IMR-90 (cell line): ENCODE measurements at regions not wholly inside any gene's neighbourhood (a gene's known extent, or its start where the extent isn't known, plus 50 kb on each side); places are given as distances from the start of the nearest gene placed in this dataset.

Source experiments
- ATAC-seq: fragments of 200-7000 bp; cut with Tn5 transposase; 2 replicates; pipeline ENCODE4 v1.9.1; 2020; ENCODE audit warnings: low read depth, mild to moderate bottlenecking, moderate library complexity
- BruUV-seq: library from RNA; stranded (reverse); fragments of 400-500 nt; replicated peaks from 2 replicates; lab custom pipeline; 2021; lab: Mats Ljungman, UMichigan
- CTCF ChIA-PET: fragments of 300-600 bp; formaldehyde crosslinking; extraction: SDS; loops from one replicate; lab custom pipeline; 2021; ENCODE audit warnings: antibody characterized with exemption; lab: Yijun Ruan, JAX
- POLR2A ChIA-PET: fragments of 300-600 bp; sonication (Branson Sonifier 250); formaldehyde crosslinking; loops from one replicate; lab custom pipeline; 2022; ENCODE audit warnings: antibody characterized with exemption; ENCODE audit not compliant: unreplicated experiment; lab: Charles Lee
- DNase-seq: peaks from one replicate; pipeline ENCODE4 v3.0.0; 2013
- H2AFZ ChIP-seq: replicated peaks from 2 replicates; pipeline ENCODE3; 2013; ENCODE audit warnings: low read length, mild to moderate bottlenecking; ENCODE audit not compliant: poor library complexity
- H2AK5ac ChIP-seq: 2 replicates; pipeline ENCODE4 v1.6.1; 2013; ENCODE audit warnings: low read depth, low read length, inconsistent platforms
- H2AK9ac ChIP-seq: replicated peaks from 2 replicates; pipeline ENCODE3; 2013; ENCODE audit warnings: mild to moderate bottlenecking, low read depth, low read length, moderate library complexity; ENCODE audit not compliant: poor library complexity
- H2BK120ac ChIP-seq: 2 replicates; pipeline ENCODE4 v1.6.1; 2013; ENCODE audit warnings: low read depth, low read length, inconsistent platforms
- H2BK15ac ChIP-seq: 3 replicates; pipeline ENCODE4 v1.6.1; 2013; ENCODE audit warnings: low read depth, low read length, inconsistent platforms
- H2BK20ac ChIP-seq: 2 replicates; pipeline ENCODE4 v1.6.1; 2013; ENCODE audit warnings: low read depth, mild to moderate bottlenecking, inconsistent platforms, low read length, moderate library complexity
- H2BK5ac ChIP-seq: 2 replicates; pipeline ENCODE4 v1.6.1; 2013; ENCODE audit warnings: mild to moderate bottlenecking, low read depth, low read length, inconsistent platforms; ENCODE audit not compliant: poor library complexity, severe bottlenecking
- H3K14ac ChIP-seq: replicated peaks from 2 replicates; pipeline ENCODE4 v1.6.1; 2013; ENCODE audit warnings: low read depth, low read length, inconsistent platforms
- H3K18ac ChIP-seq: 2 replicates; pipeline ENCODE4 v1.6.1; 2013; ENCODE audit warnings: low read depth, low read length, control low read depth
- H3K23ac ChIP-seq: 2 replicates; pipeline ENCODE4 v1.6.1; 2013; ENCODE audit warnings: low read depth, low read length, inconsistent platforms
- H3K27ac ChIP-seq: 2 replicates; pipeline ENCODE4 v1.5.1; 2013; ENCODE audit warnings: mild to moderate bottlenecking, control low read depth, low read length; ENCODE audit not compliant: insufficient read depth
- H3K27me3 ChIP-seq: 2 replicates; pipeline ENCODE4 v1.6.1; 2013; ENCODE audit warnings: low read length; ENCODE audit not compliant: control insufficient read depth, insufficient read depth
- H3K36me3 ChIP-seq: 2 replicates; pipeline ENCODE4 v1.6.1; 2013; ENCODE audit warnings: low read length, mixed read lengths; ENCODE audit not compliant: control insufficient read depth, insufficient read depth
- H3K4ac ChIP-seq: 2 replicates; pipeline ENCODE4 v1.6.1; 2013; ENCODE audit warnings: low read depth, low read length, inconsistent platforms
- H3K4me1 ChIP-seq: 2 replicates; pipeline ENCODE4 v1.6.1; 2013; ENCODE audit warnings: low read length, mixed read lengths; ENCODE audit not compliant: control insufficient read depth, insufficient read depth
- H3K4me2 ChIP-seq: 2 replicates; pipeline ENCODE4 v1.6.1; 2013; ENCODE audit warnings: low read depth, mild to moderate bottlenecking, control low read depth, low read length, moderate library complexity
- H3K4me3 ChIP-seq: 2 replicates; pipeline ENCODE4 v1.5.1; 2013; ENCODE audit warnings: low read depth, mild to moderate bottlenecking, control low read depth, low read length, moderate library complexity; ENCODE audit not compliant: insufficient read depth
- H3K56ac ChIP-seq: 2 replicates; pipeline ENCODE4 v1.6.1; 2013; ENCODE audit warnings: low read length, inconsistent platforms; ENCODE audit not compliant: insufficient read depth; ENCODE audit errors: extremely low read depth
- H3K79me1 ChIP-seq, 2 experiments: 2 replicates each; pipeline ENCODE4 v1.6.1; 2013; ENCODE audit warnings: low read length in 2 of 2, inconsistent platforms in 1 of 2, low read depth in 1 of 2
- H3K9ac ChIP-seq: 2 replicates; pipeline ENCODE4 v1.6.1; 2013; ENCODE audit warnings: low read depth, low read length, control low read depth
- H3K9me1 ChIP-seq: 2 replicates; pipeline ENCODE4 v1.6.1; 2013; ENCODE audit warnings: low read length, inconsistent platforms; ENCODE audit not compliant: insufficient read depth
- H3K9me3 ChIP-seq: 2 replicates; pipeline ENCODE4 v1.6.1; 2013; ENCODE audit warnings: low read length; ENCODE audit not compliant: control insufficient read depth, insufficient read depth
- H4K20me1 ChIP-seq: 2 replicates; pipeline ENCODE4 v1.6.1; 2013; ENCODE audit warnings: low read length, inconsistent platforms; ENCODE audit not compliant: insufficient read depth
- H4K5ac ChIP-seq: 2 replicates; pipeline ENCODE4 v1.6.1; 2013; ENCODE audit warnings: mild to moderate bottlenecking, low read depth, low read length, control low read depth
- H4K8ac ChIP-seq, 2 experiments: 2 replicates each; pipeline ENCODE4 v1.6.1; 2013; ENCODE audit warnings: low read depth in 2 of 2, low read length in 2 of 2, control low read depth in 1 of 2, inconsistent platforms in 1 of 2
- H4K91ac ChIP-seq: 2 replicates; pipeline ENCODE4 v1.6.1; 2013; ENCODE audit warnings: low read depth, low read length, inconsistent platforms; ENCODE audit not compliant: insufficient read depth
- CEBPB ChIP-seq: IDR thresholded peaks from 2 replicates; pipeline ENCODE4 v1.6.1; 2012; ENCODE audit warnings: low read depth, low read length, improper control_type of control experiment
- ELK1 ChIP-seq: fragments of 150-350 bp; IDR thresholded peaks from 2 replicates; pipeline ENCODE4 v1.6.1; 2016; ENCODE audit warnings: low read depth, mild to moderate bottlenecking, low read length, moderate library complexity, borderline replicate concordance
- NFE2L2 ChIP-seq: fragments of 150-350 bp; IDR thresholded peaks from 2 replicates; pipeline ENCODE4 v1.6.1; 2016; ENCODE audit warnings: low read depth, mild to moderate bottlenecking, low read length
- POLR2A ChIP-seq: IDR thresholded peaks from 2 replicates; pipeline ENCODE4 v1.6.1; 2012; ENCODE audit warnings: mild to moderate bottlenecking, low read depth, low read length
- SMC3 ChIP-seq: fragments of 150-350 bp; IDR thresholded peaks from 2 replicates; pipeline ENCODE4 v1.6.1; 2016; ENCODE audit warnings: low read depth, mild to moderate bottlenecking, antibody characterized with exemption, low read length, moderate library complexity
- WGBS, 2 experiments: methylation state at CpG; one replicate each; pipeline versions ENCODE4 v1.1.5 to v1.1.7; 2013; ENCODE audit warnings: missing lambda C conversion rate in 2 of 2; ENCODE audit not compliant: insufficient read length in 1 of 2; ENCODE audit errors: extremely low coverage in 2 of 2; 5-methylcytosine and 5-hydroxymethylcytosine counted together
- dilution Hi-C: fragments of 300-500 bp; cut with HindIII; formaldehyde crosslinking; loops from one replicate; pipeline ENCODE4 v1.14.3; 2018; ENCODE audit warnings: low sequenced_read_pairs; ENCODE audit not compliant: unreplicated experiment
- in situ Hi-C: fragments of 300-500 bp; cut with MboI; formaldehyde crosslinking; loops from 3 replicates; pipeline ENCODE4 v1.14.3; 2019; ENCODE audit warnings: low sequenced_read_pairs, inconsistent platforms, mixed read lengths
- intact Hi-C: fragments of 100-400 bp; cut with micrococcal nuclease; formaldehyde crosslinking; loops from 2 replicates; pipeline ENCODE4 v1.10.0; 2022

DNA sequence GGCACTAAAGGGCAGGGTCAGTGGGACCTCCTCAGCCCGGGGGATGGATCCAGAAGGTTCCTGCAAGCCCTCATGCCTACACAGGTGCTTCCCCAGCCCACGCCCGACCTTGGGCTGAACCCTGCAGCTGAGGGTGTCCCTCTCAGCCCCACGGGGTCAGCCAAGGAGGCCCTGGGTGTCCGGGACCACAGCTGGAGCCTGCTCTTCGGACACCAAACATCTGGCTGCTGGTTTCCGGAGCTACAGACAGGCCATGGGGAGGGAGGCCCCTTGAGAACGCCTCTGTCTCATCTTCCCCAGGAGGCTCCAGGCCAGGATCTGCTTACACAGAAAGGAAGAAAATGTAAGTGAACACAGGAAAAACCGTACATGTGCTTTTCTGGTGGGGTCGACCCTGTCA lies 355.7 kb downstream of the MN1 start:
- intact Hi-C loops (no loop called here), dilution Hi-C loops (no loop called here), in situ Hi-C loops (no loop called here)
- WGBS, 2 experiments, result 40% methylated on average over 1 of the region's 10 CpGs; no CpG with 5 or more reads in 1 of the 2 experiments
- ATAC-seq, result no peak
- Histone ChIP-seq H4K91ac (no peak overlapping the region), H3K14ac (no peak overlapping the region), H2AK9ac (no peak overlapping the region), H3K27ac (no peak overlapping the region), H3K56ac (no peak overlapping the region), H3K4me3 (no peak overlapping the region), H3K4me2 (no peak overlapping the region), H3K9ac (no peak overlapping the region), H2AK5ac (no peak overlapping the region), H3K18ac (no peak overlapping the region), H3K4ac (no peak overlapping the region), H2BK5ac (no peak overlapping the region), H3K79me1 (no peaks in the 10 kb centered on the region), H4K8ac (no peak overlapping the region), H3K36me3 (no peaks in the 10 kb centered on the region), H2BK15ac (no peak overlapping the region), H3K23ac (no peak overlapping the region), H2AFZ (no peak overlapping the region), H3K27me3 (peaks cover 36% of the 10 kb centered on the region), H2BK120ac (no peak overlapping the region), H3K4me1 (no peaks in the 10 kb centered on the region), H2BK20ac (no peak overlapping the region), H4K20me1 (no peaks in the 10 kb centered on the region), H4K5ac (no peak overlapping the region), H3K9me3 (peaks cover 5% of the 10 kb centered on the region), H3K9me1 (no peaks in the 10 kb centered on the region)
- peak; percentile 2 for DNase-seq
- no TSS peak for BruUV-seq
- TF ChIP-seq SMC3 (no peak), POLR2A (no peak), ELK1 (no peak), NFE2L2 (no peak), CEBPB (no peak)
- ChIA-PET POLR2A (no interaction called here), CTCF (no interaction called here)
